GM18498 (cell line): ENCODE measurements at regions not wholly inside any gene's neighbourhood (a gene's known extent, or its start where the extent isn't known, plus 50 kb on each side); places are given as distances from the start of the nearest gene placed in this dataset.
"Not testable (repeated sequence)": the region's sequence is repeated elsewhere in the genome, so short reads cannot be mapped to it uniquely, and the experiment has no call there.

Experiments used
- ATAC-seq: cut with Tn5 transposase; IDR thresholded peaks from one replicate; pipeline ENCODE4 v1.9.1; 2021; ENCODE audit warnings: mild to moderate bottlenecking, moderate library complexity; ENCODE audit not compliant: unreplicated experiment

- not testable (repeated sequence) for ATAC-seq
Observed at GRCh38 chr12:31162896-31163560, 89.4 kb downstream of the DDX11 start.

DNA sequence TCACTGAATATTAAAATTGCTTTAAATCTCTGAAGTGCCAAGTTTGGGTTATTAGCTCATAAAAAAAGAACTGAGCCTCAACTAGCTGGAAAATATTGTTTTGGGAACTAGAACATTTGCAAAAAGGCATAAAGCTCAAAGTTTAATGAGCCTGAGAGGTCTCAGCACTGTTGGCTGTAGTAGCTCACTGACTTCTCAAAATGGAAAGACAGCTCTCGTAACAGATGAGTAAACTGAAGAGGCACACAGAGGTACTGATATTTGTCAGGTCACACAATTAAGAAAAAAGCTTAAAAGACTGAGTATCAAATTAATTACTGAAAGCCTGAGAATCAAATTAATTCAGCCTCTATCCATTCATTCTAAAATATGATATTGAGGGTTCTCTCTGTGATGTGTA lies 100.6 kb downstream of the DDX11 start:
- not testable (repeated sequence) for ATAC-seq

DNA sequence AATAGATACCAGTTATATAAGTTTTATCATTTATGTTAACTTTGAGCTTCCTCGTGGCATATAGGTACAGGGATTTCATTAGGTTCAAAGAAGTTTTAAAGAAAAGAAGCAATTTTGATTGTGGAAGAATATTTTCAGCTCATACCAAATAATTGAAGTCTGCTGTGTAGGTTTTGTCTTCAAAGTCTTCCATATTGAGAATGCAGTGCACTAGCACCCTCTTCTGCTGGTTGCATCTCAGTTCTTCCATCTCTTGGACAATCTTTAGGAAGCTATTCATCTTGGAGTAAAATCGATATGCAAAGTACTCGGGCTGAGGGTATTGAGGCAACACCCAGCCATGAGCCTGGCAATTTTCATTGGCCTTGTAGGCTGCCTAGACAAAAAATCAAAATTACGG lies 103.9 kb downstream of the DDX11 start:
- not testable (repeated sequence) for ATAC-seq

- not testable (repeated sequence) for ATAC-seq
Observed at GRCh38 chr12:31178875-31179274, 105.2 kb downstream of the DDX11 start.

DNA sequence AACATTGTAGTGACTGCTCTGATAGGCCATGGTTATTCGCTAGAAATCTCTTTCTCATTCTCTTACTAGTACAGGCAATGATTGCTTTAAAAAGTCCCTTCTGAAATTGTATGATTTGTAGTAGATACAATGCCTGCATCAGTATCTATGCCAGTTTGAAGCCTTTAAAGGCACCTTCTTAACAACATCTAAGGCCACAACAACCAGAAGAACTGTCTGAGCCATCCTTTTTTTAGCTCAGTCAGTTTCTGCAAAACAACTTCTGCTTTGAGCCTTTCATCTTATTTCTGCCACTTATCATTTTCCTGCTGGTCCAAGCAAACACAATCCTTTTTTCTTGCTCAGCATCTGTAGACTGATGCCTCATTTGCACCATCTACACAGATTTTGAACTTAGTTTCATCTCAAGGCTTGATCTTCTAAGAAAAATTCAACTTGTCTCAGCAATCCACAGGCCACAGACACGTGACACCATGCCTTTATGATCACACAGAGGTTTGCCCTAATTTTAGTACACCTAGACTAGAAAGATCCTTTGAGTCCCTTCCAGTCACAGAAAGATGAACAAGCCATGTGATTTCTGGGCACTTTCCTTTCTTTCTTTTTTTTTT lies 106.1 kb downstream of the DDX11 start:
- ATAC-seq, result not testable (repeated sequence)

DNA sequence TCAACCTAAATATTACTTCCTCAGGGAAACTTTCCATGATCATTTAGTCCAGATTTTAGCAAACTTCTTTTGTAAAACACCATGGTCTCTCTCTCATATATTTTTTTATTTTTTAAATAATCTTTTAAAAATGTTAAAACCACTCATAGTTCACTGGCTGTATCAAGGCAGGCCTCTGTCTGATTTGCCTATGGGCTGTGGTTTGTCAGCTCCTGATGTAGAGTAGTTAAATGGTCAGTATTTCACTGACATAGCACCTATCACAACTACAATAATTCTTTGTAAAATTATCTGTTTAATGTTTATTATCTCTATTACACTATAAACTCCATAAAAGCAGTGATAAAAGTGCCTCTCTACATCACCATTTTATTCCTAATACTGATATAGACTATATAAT lies 108.9 kb downstream of the DDX11 start:
- peak; percentile 65 for ATAC-seq

GRCh38 chr12:31183107-31183506 lies 109.4 kb downstream of the DDX11 start:
- ATAC-seq, result not testable (repeated sequence)

- ATAC-seq, result not testable (repeated sequence)
Observed at GRCh38 chr12:31183899-31184298, 110.2 kb downstream of the DDX11 start.

GRCh38 chr12:31184667-31185066 lies 111.0 kb downstream of the DDX11 start:
- not testable (repeated sequence) for ATAC-seq

- not testable (repeated sequence) for ATAC-seq
Observed at GRCh38 chr12:31192689-31193088, 119.0 kb downstream of the DDX11 start.

GRCh38 chr12:31195620-31196019 lies 122.0 kb downstream of the DDX11 start:
- not testable (repeated sequence) for ATAC-seq

- ATAC-seq, result not testable (repeated sequence)
Observed at GRCh38 chr12:31199476-31199875, 125.8 kb downstream of the DDX11 start.

DNA sequence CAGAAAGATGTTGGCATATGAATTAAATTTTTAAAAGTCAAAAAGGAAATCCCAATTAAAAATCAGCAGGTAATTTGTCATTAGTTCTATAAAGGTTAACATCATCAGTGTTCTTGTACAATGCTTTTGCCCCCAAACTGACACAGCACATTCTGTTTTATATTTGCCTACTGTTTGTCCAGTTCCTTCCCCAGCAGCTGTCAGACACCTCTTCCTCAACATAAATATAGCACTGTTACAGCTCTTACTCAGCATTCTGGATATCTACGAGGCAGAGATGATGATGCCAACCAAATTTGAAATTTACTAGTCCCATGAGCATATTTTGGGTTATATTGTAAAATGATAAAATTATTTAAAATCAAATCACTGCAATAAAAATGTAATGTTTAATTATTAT lies 124.6 kb downstream of the SINHCAF start:
- no peak for ATAC-seq

DNA sequence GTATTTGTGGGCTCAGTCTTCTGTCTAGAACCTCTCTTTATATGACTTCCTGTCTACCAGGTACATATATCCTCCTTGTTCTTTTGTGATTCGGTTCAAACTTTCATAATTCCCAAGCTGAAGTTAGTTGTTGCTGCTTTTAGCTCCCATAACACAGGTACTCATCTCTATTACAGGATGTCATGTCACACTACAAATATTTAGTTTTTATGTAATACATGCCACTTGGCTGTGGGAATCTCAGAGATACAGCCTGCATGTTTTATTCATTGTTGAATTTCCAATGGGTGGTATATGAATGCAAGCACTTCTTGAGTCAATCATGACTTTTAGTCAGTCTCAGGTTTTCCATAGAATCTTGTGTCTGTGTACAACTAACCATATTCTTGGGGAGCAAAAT lies 122.7 kb downstream of the SINHCAF start:
- ATAC-seq, result no peak

DNA sequence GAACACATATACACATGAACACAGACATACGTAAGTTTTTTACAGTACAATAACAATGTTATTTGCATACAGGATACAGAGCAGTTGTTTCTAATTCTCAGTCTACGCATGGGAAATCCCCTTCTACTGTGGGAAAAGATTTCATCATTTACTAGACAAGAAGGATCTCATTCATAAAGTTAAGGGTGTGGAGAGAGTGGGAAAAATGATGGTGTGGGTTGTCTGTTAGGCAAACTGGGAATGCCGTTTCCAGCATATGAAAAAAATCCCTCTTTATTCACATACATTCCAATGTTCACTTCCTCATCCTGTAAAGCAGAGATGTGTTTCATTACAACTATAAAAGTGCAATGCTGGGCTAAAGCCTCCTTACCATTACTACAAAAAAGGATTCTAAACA lies 120.9 kb downstream of the SINHCAF start:
- peak; percentile 96 for ATAC-seq

DNA sequence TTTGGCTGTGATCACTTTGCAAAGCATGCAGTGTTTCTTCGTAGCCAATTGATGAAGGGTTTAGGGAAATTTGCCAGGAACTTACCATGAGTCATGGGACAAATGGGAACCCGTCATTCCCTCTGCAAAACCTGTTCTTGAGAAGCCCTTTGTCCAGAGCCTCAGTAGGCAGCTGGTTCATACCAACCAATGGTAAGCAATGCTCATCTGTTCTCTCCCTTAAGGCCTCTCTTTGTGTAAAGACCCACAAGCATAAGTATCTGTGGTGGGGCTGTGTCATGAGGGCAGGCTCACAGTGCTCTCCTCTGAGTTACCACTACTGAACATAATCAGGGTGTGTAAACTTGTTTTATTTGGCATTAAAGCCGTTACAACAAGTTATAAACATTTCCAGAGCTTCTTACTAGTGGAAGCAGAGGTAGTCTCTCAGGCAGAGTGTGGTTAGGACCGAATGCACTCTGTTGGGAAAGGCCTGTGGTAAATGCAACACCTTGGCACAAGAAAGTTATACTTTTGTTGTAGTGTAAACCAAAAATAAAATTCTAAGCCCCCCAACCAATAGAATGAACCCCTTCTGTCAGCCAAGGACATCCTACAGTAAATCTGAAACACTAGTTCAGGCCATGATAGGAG lies 119.8 kb downstream of the SINHCAF start:
- no peak for ATAC-seq

DNA sequence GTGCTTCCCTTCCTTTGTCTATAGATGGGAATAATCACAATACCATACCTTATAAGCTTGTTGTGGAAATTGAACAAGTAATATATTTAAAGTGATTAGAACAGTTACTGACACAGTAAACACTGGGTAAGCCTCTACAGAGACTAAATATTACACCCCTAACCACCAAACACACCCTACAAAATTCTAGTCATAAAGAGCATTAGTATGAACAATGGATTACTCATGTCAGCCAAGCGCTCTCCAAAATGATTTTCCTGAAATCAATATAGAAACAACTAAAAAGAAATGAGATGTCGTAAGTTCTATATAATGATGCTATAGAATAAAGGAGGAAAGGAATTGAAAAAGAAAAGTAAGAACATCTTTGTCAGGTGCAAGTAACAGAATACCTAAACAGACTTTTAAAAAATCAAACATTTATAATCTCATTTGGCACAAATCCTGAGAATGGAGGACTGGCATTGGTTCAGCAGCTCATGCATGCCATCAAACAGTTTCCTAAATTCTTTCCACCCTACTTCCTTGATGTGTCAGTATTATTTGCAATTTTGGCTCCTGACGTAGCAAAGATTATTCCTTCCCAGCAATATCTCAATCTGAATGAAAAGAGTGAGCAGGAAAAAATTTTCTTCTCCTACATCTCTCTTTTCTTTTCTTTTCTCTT lies 118.0 kb downstream of the SINHCAF start:
- ATAC-seq, result no peak

DNA sequence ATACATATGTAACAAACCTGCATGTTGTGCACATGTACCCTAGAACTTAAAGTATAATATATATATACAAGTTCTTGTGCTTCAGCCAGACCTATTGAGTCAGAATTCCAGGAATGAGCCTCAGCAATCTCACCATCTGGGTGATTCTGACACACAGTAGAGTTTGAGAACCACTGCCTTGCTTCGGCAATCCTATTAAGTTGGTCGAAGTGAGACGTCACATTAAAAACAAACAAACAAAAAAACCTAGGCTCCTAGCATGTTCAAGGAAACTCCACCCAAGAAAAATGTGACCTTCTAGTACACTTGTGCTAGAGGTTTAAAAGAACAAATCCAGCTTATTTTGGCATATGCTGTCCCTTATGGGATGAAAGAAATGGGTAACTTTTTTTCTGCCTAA lies 115.8 kb downstream of the SINHCAF start:
- no peak for ATAC-seq

- no peak for ATAC-seq
Observed at GRCh38 chr12:31210541-31210940, 115.4 kb downstream of the SINHCAF start.

- no peak for ATAC-seq
Observed at GRCh38 chr12:31214626-31215517, 111.1 kb downstream of the SINHCAF start.
